Posterior cingulate gyrus (tissue), 11 donors: ENCODE measurements at regions not wholly inside any gene's neighbourhood (a gene's known extent, or its start where the extent isn't known, plus 50 kb on each side); places are given as distances from the start of the nearest gene placed in this dataset.
A peak's percentile ranks its signal among the peaks of the same experiment; 100 is the strongest.
"Not testable (repeated sequence)": the region's sequence is repeated elsewhere in the genome, so short reads cannot be mapped to it uniquely, and the experiment has no call there.

Experiments used
- DNase-seq, 10 donors: peaks; one replicate each; pipeline versions ENCODE4 v3.0.0 to v3.0.0-alpha.2; 2020 to 2021; ENCODE audit warnings: mixed read lengths in 3 of 10
- intact Hi-C: fragments of 100-400 bp; cut with DNase I; formaldehyde crosslinking; loops from one replicate; pipeline ENCODE4 v1.15.1; 2023

GRCh38 chr14:101090478-101090877 is 187.0 kb upstream of the RTL1 start:
- intact Hi-C loops: not testable (repeated sequence)
- peak in 2 of 10 donors; percentile 46 to 54 for DNase-seq

GRCh38 chr14:101090976-101091375 is 187.5 kb upstream of the RTL1 start:
- no peak for DNase-seq
- intact Hi-C loops: no loop called here

GRCh38 chr14:101094916-101095315 is 191.4 kb upstream of the RTL1 start:
- intact Hi-C loops, DNase-seq: not testable (repeated sequence)

- intact Hi-C loops: no loop called here
Observed at GRCh38 chr14:101096551-101096950, 193.0 kb upstream of the RTL1 start.

GRCh38 chr14:101097109-101097793 is 193.7 kb upstream of the RTL1 start:
- no peak for DNase-seq
- intact Hi-C loops: no loop called here

More at GRCh38 chr14:101096551-101096950, 193.0 kb upstream of the RTL1 start:
- no peak for DNase-seq

- DNase-seq: no peak
- intact Hi-C loops: no loop called here
Observed at GRCh38 chr14:101098177-101098576, 194.7 kb upstream of the RTL1 start.

- intact Hi-C loops: no loop called here
- DNase-seq: no peak
Observed at GRCh38 chr14:101098641-101099040, 195.1 kb upstream of the RTL1 start.

- intact Hi-C loops: no loop called here
- no peak for DNase-seq
Observed at GRCh38 chr14:101101456-101102056, 198.0 kb upstream of the RTL1 start.

GRCh38 chr14:101102875-101103274 is 199.4 kb upstream of the RTL1 start:
- intact Hi-C loops: no loop called here
- DNase-seq: peak in 3 of 10 donors; percentile 50 to 79 (median 55)

GRCh38 chr14:101103321-101103901 is 199.9 kb upstream of the RTL1 start:
- intact Hi-C loops: no loop called here
- peak in 3 of 10 donors; percentile 56 to 81 (median 75) for DNase-seq

- no peak for DNase-seq
- intact Hi-C loops: no loop called here
Observed at GRCh38 chr14:101104485-101104884, 201.0 kb upstream of the RTL1 start.

GRCh38 chr14:101105045-101105444 is 201.5 kb upstream of the RTL1 start:
- DNase-seq: peak in 1 of 10 donors; percentile 53
- intact Hi-C loops: no loop called here

- intact Hi-C loops: no loop called here
- DNase-seq: peak in 2 of 10 donors; percentile 31 to 72
Observed at GRCh38 chr14:101108579-101109346, 205.2 kb upstream of the RTL1 start.

GRCh38 chr14:101109347-101109638 is 205.8 kb upstream of the RTL1 start:
- intact Hi-C loops: no loop called here
- peak in 2 of 10 donors; percentile 33 to 34 for DNase-seq

- DNase-seq: peak in 2 of 10 donors; percentile 37 to 55
- intact Hi-C loops: no loop called here
Observed at GRCh38 chr14:101109981-101110728, 206.6 kb upstream of the RTL1 start.

- intact Hi-C loops: no loop called here
- DNase-seq: peak in 3 of 10 donors; percentile 57 to 73 (median 66)
Observed at GRCh38 chr14:101110729-101111619, 207.5 kb upstream of the RTL1 start.

- DNase-seq: peak in 2 of 10 donors; percentile 67 to 69
- intact Hi-C loops: no loop called here
Observed at GRCh38 chr14:101111620-101112290, 208.2 kb upstream of the RTL1 start.

GRCh38 chr14:101112351-101113107 is 209.0 kb upstream of the RTL1 start:
- intact Hi-C loops: no loop called here
- peak in 3 of 10 donors; percentile 39 to 83 (median 80) for DNase-seq
